HG03097 (cell line): ENCODE measurements at regions not wholly inside any gene's neighbourhood (a gene's known extent, or its start where the extent isn't known, plus 50 kb on each side); places are given as distances from the start of the nearest gene placed in this dataset.

Experiments
- ATAC-seq: cut with Tn5 transposase; IDR thresholded peaks from one replicate; pipeline ENCODE4 v1.9.1; 2021; ENCODE audit not compliant: unreplicated experiment, low FRiP score

DNA sequence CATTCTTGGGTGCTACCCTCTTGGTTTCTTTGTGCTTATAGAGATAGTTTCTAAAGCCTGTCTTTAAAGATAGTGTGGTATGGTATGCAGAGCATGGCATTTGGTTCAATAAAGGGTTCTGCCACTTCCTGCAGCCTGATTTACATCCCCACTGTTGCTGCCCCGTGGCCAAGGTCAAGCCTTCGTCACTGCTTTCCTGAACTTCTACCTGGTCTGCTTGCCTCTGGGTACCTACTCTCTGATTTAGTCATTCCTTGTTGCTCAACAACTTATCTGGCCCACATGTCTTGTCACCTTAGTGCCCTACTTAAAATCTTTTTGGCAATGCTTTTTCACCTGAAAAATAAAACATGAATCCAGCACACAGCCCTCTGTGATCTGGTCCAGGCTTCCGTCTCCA, 352.9 kb downstream of the LPIN1 start:
- no peak for ATAC-seq

DNA sequence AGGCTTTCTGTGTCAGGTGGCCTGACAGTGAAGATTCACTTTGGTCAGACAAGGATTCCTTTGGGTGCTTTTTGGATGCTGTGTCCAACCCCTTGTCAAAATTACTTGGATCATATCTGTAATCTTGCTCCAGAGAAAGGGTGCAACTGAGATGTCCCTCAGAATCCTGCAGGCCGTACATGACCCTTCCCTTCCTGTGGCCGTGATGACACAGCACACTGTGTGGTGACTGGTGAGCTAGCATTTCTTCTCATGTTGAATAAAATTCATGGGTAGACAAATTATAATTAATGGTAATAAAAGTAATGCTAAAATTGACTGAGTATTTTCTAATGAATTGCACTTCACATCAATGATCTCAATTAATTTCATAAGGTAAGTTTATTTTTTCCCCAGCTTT, 356.2 kb downstream of the LPIN1 start:
- no peak for ATAC-seq

DNA sequence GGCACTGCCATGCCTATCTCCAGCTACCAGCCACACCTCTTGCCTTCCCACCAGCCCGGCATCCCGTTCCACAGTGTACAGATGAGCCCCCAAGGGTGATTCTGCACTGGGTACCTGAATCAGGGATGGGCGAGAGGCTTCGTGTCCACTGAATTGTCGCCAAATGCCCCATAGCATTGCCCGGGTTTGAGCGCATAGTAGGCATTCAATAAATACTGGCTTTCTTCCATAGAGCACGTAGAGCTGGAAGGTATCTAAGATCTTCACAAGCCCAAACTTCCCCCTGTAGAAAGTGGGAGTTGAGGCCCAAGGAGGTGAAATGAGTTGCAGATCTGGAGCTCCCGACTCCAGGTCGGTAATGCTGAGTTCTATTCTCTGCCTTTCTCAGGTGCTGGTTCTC, 358.7 kb downstream of the LPIN1 start:
- no peak for ATAC-seq

DNA sequence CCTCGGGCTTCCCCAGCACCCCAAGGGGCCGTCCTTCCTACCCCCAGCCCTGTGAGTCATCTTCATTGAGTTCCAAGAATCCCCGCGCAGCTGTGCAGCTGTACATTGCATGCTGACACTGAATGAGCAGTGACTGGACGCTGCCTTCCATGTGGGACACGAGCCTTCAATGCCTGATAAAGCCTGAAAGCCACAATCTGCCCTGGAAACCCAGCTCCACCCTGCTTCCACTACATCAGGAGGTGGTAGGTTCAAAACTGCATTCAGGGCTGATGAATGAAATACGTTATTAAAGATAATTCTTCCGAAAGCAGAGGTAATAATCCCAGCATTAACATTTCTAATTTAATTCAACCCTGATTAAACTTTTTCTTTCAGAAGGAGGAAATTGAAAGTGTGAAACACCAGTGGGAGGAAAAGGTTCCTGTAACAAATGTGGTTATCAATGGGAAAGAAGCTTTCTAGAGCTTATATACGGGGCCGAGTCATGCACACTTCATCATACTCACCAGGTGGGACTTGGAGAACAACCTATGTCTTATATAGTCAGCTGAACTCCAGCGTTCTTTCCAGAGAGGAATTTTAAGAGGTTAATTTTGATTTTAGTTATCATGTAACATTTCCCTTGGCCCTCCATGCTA, 360.1 kb downstream of the LPIN1 start:
- ATAC-seq: no peak

DNA sequence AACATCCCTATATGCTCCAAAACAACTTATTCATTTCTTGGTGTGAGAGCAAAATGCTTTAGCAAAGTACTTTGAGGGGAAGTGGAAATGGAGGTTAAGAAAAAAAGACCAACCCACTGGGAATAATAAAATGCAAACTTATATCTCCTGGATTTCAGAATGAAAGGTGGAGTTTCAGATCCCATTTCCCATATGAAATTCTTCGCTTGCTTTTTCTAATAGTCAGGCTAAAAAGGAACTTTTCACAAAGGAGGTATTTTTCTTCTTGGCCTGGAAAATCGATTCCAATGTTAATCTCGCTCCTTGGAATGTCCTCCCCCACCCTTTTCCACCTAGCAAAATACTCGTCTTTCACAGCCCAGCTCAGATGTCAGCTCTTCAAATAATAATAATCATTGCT, 360.9 kb downstream of the LPIN1 start:
- ATAC-seq: no peak

DNA sequence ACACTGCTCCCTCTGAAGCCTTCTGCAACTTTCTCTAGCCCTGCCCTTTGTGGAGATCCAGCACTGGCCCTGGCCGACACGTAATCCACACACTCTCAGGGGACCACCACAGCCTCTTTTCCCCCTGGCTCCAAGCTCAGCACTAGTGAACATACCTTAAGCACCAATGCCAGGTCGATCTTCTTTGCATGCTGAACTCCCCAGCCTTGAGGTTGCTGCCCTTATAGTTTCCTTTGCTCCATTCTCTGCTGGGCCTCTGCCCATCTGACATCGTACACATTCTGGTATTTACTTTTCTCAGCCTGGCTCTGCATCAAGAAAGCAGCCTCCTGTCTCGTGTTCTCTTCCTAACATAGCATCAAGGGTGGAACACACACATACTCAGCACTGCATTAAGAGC, 361.5 kb downstream of the LPIN1 start:
- no peak for ATAC-seq

DNA sequence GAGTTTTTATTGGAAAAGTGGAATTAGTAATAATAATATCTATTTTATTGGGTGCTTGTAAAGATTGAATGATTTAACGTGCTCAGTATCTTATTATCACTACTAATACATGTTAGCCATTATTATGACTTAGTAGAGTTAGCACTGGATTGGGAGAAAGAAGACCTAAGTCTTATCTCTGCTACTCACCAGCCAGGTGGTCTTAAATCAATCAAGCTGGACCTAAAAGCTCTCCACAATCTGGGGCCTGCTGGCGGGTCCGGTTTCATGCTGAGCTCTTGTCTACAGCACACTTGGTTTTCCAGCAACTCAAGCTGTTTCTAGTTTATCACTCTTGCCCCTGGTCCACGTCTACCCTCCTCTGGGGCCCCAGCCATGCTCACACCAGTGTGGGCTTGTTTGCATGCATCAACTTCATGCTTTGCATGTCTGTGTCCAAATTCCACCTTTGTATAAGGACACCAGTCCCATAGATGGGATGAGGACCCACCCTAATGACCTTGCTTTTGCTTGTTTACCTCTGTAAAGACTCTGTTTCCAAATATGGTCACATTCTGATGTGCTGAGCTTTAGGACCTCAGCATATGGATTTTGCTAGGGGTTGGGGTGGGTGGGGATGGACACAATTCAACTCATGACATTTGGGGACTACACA, 363.1 kb downstream of the LPIN1 start:
- no peak for ATAC-seq

DNA sequence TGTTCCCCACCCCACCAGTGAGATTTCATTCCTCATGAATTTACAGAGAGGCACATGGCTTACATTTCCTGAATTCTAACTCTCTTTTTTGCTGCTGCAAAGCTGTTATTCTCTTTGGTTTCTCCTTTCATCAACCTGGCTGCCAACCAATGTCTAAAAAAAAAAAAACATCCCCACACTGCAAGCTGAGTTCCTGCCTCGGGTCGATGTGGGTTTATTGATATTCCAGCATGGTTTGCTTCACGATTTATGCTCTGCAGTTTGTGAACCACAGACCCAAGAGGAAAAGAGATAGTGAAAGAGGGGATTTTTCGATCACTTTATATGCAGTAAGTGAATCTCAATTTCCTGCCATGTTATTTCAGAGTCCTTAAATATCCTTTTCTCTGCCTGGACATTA, 363.6 kb downstream of the LPIN1 start:
- ATAC-seq: no peak

DNA sequence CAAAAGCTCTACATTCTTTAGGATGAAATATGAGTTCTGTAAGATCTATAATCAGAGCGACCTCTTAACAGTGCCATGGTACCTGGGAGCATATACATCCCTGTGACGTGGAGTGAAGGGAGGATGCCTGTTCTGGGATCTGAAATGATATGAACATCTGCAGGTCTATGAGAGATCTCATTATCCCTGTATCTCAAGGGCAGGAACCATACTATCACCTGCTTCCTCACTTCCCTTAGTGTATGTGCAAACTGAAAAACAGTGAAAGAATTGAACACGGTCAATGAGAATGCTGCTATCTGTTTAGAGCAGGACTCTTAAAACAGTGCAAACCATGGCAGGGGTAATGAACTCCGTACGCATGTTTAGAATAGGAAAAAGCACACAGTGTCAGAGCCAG, 364.0 kb downstream of the LPIN1 start:
- no peak for ATAC-seq

DNA sequence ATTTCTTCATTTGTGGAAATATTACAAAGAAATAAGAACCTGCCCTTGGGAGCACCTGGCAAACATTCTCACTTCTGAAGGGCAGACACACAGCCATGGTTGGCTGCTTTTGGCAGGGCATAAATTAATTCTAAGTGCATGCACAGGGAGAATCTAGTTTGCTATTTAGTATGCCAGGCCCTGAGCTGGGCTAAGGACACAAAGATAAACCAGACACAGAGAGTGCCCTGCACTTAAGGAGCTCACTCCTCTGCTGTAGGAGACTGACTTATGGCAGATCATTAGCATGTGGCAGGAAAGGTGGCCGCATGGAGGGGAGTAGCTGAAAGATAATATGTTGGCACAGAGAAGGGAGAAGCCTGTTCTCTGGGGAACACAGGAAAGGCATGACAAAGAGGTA, 367.0 kb downstream of the LPIN1 start:
- ATAC-seq: no peak

DNA sequence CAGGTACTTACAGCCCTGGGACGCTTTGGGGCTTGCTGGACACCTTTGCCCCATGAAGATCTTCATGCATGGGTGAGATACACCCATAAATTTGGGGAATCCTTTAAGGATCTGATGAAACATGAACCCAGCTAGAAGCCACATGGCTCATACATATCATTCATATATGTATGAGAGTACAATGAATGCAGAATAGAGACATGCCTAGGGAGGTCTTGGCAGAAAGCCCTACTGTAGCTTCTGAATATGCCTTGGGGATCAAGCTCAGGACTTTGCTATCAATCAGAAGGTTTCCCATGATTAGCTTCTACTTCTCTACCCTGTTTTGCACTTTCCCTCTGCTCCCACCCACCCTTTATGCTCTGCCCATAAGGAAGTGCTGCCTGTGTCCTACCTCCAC, 368.4 kb downstream of the LPIN1 start:
- ATAC-seq: no peak

DNA sequence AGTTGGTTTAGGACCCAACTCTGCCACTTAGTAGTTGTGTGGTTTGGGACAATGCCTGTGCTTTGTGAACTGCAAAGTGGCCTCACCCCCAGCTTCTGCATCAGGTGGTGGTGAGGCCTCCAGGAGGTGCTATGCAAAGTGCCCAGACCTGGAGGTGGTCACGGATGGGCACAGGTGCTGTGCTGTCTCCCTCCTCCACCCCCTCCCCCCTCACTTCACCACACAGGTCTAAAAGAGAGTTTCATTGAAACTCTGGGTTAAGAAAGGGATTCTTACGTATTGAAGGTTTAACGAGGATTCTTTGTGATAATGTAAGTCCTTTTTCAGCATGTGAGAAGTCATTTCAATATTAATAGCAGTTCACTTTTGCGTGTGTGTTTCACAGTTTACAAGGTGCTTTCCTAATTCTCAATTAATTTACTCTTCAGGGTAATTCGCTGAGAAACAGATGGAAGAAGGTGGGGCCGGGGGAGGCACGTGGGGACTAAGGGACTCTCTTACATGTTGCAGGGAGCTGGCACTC, 369.9 kb downstream of the LPIN1 start:
- ATAC-seq: no peak

DNA sequence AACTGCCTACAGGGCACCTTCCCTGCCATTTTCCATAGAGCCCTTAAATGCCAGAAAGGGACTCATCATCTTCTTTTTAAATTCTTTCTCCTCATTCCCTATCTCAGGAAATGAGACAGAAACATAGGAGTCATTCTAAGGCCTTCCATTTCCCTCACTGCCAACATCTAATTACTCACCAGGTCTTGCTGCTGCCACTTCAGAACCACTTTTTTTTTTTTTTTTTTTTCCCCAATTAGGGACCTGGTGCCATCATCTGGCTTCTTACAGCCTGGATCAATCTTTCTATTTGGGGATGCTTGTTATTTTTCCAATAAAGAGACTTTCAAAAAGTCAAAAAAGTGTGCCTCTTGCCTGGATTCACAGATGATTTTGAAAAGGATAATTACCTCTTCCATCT, 373.4 kb downstream of the LPIN1 start:
- ATAC-seq: no peak

DNA sequence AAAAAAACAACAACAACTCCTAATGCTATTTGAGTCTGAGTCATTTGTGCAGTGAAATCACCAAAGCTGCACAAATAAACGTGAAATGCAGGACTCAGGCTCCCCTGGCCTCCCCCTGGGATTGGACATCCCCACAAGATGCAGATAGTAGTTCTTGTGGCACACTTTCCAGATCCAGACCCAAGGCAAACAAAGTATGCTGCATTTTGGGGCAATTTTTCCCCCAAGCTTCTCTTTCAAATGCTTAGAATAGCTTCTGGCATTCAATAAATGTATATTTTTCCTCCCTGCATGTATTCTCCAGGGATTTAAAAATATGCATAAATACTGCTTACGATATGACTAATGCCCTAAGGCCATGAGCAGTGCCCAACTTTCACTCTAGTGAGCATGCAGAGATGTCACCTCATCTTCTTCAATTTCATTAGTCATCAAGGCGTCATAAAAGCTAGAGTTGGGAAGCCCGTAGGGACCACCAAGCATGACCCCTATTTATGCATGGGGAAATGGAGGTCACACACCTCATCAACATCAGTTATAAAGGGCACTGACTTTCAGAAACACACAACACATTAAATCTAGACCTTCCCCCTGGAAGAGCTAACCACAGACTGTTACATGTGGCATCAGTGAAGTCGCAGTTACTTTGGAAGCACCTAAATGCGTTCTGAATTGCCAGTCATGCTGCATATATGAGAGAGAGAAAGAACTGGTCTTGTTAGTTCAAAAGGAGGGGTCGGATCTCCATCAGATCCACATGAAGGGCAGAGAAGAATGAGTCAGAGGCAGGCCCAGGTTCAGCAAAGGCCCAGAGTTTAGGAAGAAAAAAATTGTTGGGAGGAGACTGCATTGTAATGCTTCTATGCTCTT, 374.1 kb downstream of the LPIN1 start:
- no peak for ATAC-seq

DNA sequence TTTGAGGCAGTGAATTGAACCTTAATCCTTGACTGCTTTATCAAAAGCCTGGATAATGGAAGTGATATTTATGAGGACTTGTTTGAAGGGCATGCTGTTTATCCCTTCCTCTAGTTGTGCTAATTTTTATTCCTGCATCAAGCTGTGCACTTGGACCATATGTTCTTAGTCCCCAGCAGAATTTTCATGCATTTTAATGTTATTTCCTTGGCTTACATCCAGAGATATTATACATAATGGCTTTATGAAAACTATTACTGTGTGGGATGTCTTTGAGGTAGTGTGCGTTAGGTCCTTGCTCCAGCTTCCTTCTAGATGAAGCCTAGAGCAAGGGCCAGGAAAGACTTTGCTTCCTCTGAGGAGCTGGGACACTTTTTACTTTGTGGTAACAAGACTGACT, 378.4 kb downstream of the LPIN1 start:
- no peak for ATAC-seq

DNA sequence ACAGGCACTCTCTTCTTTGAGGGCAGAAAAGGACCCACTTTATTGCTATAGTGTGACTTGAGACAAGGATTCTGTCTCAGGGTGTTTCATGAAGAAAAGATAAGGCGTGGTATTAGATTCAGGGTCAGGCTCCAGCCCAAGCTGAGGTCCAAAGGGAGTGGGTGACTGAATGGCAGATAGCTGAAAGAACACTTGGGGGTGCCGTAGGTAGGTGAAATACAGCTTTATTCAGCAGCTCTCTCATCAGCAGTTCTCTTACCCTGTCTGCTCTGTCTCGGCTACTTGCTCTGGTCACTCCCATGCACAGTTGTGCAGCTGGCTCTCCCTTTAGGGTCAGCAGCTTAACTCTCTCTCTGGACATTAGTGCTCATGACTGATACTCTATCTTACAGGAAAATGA, 379.9 kb downstream of the LPIN1 start:
- ATAC-seq: no peak

DNA sequence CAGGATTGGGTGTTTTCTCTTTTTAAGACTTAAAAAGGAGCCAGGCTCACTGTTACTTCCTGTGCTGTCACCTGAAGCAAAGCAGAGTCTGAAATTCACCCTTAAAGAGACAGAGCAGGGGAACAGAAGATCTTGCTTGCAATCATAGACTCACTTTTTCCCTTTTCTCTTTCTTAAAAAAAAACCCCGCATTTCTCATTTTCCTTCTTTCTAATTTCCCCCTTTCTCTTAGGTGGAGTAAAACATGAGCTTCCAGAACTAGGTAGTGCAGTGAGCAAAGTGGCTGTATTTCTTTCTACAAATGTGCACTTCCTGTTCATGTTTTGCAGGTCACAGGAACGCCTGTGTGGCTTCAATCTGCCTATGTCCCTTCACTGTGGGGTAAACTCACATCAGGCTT, 381.2 kb downstream of the LPIN1 start:
- ATAC-seq: no peak

DNA sequence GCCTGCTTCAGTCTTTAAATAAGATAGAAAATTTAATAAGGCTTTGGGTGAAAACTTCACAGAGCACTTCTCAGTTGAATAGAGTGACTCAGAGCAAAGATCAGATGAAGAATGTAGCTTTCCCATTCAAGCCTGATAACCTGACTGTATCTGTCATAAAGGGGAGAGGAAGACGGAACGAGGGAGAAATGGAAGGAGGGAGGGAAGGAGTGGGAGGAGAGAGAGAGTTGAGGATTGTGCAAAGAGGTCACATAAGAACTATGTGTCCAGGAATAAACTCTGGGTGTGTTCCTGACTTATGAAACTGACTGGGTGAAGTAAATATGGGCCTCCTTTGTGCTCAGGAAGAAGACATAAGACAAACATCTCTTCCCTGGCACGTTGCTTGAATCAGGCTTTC, 385.5 kb downstream of the LPIN1 start:
- ATAC-seq: no peak

DNA sequence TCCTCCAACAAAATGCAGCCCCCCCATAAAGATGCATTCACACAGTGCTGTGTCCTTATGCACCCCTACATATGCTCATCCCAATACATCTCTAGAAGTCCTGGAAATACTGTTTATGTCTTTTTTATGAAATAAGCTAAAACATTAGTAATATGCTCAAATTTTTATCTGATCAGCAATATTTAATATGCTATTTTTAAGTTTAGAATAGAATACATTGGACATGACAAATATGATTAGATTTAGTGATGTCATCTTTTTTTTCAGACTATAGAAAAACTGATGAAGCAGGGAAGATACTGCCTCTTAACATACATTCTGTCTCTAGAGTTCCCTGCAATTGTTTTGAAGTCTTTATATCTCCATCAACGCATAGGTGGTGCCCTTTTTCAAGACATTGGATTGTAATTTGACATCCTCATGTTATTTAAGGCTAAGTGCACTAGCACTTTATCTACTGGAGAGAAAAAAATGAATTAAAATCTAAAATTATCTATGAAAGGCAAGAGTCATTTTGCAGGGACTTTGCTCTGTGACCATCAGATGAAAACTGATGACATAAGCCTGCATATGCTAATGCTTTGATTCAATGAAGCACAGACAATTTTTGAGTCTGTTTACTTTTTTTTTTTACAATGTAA, 395.3 kb downstream of the LPIN1 start:
- ATAC-seq: no peak

DNA sequence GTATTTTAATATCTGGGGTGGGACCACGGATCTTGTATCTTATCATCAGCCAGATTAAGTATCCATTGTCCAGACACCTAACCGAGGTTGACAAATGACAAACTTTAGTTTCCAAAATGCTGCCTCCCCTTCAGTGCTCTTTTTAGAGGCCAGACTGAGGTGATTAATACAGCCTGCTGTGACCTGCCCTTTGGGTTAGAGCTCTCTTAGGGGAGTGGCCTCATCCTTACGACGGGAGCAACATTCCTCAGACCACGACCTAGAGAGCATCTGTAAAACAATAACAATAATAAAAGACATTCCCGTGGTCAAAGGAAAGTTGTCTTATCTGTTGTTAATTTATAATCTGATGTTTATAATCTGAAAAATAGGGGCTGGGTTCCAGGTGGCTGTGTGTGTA, 405.3 kb downstream of the LPIN1 start:
- no peak for ATAC-seq

DNA sequence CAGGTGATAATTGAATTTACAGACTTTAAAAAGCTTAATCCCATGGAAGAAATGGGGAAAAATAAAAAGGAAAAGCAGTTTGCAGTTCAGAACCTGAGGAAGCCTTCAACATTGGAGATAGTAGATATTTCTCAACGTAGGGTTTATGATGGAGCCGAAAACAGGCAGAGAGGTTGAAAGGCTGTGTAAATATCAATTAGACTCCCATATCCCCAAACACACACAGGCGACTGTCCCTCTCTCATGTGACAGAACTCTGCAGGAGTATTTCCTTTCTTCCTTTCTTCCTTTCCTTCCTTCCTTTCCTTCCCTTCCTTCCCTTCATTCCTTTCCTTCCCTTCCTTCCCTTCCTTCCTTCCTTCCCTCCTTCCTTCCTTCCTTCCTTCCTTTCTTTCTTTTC, 406.5 kb downstream of the LPIN1 start:
- ATAC-seq: no peak
